ENCODE measurements at regions not wholly inside any gene's neighbourhood (a gene's known extent, or its start where the extent isn't known, plus 50 kb on each side); places are given as distances from the start of the nearest gene placed in this dataset.

DNA sequence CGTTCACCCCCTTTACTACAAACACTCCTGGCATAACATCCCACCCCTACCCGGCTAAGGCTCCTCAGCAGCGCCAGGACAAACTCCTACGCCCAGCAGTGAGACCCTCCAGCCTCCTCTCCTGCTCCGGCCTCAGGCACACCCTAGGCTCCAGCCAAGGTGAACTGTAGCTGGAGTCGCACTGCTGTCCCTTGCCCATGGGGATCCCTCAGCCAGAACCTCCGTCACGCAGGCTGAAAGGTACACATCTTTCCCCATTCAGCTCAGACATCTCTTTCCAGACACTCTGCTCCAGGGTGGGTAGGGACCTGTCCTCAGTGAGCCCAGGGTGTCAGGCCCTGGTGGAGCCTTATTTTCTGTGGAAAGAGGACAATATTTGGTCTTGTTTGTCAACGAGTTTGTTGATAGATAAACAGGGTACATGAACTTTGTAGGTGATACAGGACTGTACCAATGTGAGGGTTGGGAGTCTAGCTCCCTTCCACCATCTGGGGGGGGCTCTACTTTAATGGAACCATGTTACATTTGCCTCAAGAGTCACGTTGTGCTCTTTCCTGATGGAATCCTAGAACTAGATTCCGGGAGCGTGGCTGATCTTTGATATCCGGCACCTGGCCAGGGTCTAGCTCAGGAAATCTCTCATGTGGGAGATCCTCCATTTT, 56.5 kb upstream of the SSBP3 start:
- H3K27me3 ChIP-seq (ENCODE audit: control insufficient read depth, insufficient read depth, low read length): no peaks in the 10 kb centered on the region
- DNase-seq (ENCODE audit: low read depth, low spot score): no peak
- no peaks in the 10 kb centered on the region for H3K9me3 ChIP-seq (ENCODE audit: control insufficient read depth, insufficient read depth, low read length)
- TF ChIP-seq, protein P1, sequence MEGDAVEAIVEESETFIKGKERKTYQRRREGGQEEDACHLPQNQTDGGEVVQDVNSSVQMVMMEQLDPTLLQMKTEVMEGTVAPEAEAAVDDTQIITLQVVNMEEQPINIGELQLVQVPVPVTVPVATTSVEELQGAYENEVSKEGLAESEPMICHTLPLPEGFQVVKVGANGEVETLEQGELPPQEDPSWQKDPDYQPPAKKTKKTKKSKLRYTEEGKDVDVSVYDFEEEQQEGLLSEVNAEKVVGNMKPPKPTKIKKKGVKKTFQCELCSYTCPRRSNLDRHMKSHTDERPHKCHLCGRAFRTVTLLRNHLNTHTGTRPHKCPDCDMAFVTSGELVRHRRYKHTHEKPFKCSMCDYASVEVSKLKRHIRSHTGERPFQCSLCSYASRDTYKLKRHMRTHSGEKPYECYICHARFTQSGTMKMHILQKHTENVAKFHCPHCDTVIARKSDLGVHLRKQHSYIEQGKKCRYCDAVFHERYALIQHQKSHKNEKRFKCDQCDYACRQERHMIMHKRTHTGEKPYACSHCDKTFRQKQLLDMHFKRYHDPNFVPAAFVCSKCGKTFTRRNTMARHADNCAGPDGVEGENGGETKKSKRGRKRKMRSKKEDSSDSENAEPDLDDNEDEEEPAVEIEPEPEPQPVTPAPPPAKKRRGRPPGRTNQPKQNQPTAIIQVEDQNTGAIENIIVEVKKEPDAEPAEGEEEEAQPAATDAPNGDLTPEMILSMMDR (IDR thresholded peaks at IDR 0.05; ENCODE audit: low read depth, low read length): no peak
- no peak overlapping the region for H3K27ac ChIP-seq (ENCODE audit: low read depth, low read length)
- POLR2A ChIA-PET: interaction anchor here (0.6 kb wide), 1 partner anchor 111 kb away, joined by 3 read pairs; no protein-coding TSS in a partner anchor
- CTCF ChIA-PET: interaction anchor here (1.1 kb wide), 3 partner anchors 25 to 128 kb away, joined by 3 read pairs; no protein-coding TSS in a partner anchor
- H3K4me3 ChIP-seq (ENCODE audit: low read depth, low read length): no peak overlapping the region

- no peak overlapping the region for H3K4me3 ChIP-seq (ENCODE audit: low read depth, low read length)
- DNase-seq (ENCODE audit: low read depth, low spot score): no peak
- H3K9me3 ChIP-seq (ENCODE audit: control insufficient read depth, insufficient read depth, low read length): no peaks in the 10 kb centered on the region
- TF ChIP-seq, protein P1 (IDR thresholded peaks at IDR 0.05; ENCODE audit: low read depth, low read length): no peak
- H3K27me3 ChIP-seq (ENCODE audit: control insufficient read depth, insufficient read depth, low read length): no peaks in the 10 kb centered on the region
- ChIA-PET POLR2A (interaction anchor here (0.5 to 0.6 kb wide), 2 partner anchors 25 to 110 kb away, joined by 3 to 4 read pairs; no protein-coding TSS in a partner anchor), CTCF (interaction anchor here (0.5 to 1.1 kb wide), 2 partner anchors 105 to 127 kb away, joined by 3 read pairs; no protein-coding TSS in a partner anchor)
- H3K27ac ChIP-seq (ENCODE audit: low read depth, low read length): no peak overlapping the region
Measured at GRCh38 chr1:54461731-54462596, 55.8 kb upstream of the SSBP3 start.

GRCh38 chr1:54460861-54461387, 54.7 kb upstream of the SSBP3 start:
- no peak for DNase-seq (ENCODE audit: low read depth, low spot score)
- Histone ChIP-seq H3K9me3 (ENCODE audit: control insufficient read depth, insufficient read depth, low read length) (no peaks in the 10 kb centered on the region), H3K27ac (ENCODE audit: low read depth, low read length) (no peak overlapping the region), H3K4me3 (ENCODE audit: low read depth, low read length) (no peak overlapping the region), H3K27me3 (ENCODE audit: control insufficient read depth, insufficient read depth, low read length) (no peaks in the 10 kb centered on the region)
- POLR2A ChIA-PET: no interaction called here
- TF ChIP-seq, protein P1 (IDR thresholded peaks at IDR 0.05; ENCODE audit: low read depth, low read length): no peak
- CTCF ChIA-PET: no interaction called here

DNA sequence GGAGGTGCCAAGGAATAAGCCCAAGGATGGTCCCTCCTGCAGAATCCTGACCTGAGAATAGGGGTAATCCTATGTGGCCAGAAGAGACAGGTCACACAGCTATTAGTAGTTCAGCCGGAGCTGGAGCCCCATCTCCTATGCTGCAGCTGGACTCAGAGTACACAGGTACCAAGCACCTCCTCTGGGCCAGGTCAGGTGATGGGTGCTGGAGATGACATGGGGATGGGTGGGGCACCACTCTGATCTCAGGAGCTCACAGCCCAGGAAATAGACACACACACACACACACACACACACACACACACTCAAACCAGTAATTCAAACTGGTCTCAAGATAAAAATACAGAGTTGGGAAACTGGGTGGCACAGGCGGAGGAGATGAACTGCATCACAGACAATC, 54.2 kb upstream of the SSBP3 start:
- Histone ChIP-seq H3K9me3 (ENCODE audit: control insufficient read depth, insufficient read depth, low read length) (no peaks in the 10 kb centered on the region), H3K4me3 (ENCODE audit: low read depth, low read length) (no peak overlapping the region), H3K27me3 (ENCODE audit: control insufficient read depth, insufficient read depth, low read length) (no peaks in the 10 kb centered on the region), H3K27ac (ENCODE audit: low read depth, low read length) (no peak overlapping the region)
- DNase-seq (ENCODE audit: low read depth, low spot score): no peak
- ChIA-PET CTCF (no interaction called here), POLR2A (no interaction called here)
- TF ChIP-seq, protein P1 (IDR thresholded peaks at IDR 0.05; ENCODE audit: low read depth, low read length): no peak

Data from AG04450 (cell line).